WERI-Rb-1 (cell line): ENCODE measurements at regions not wholly inside any gene's neighbourhood (a gene's known extent, or its start where the extent isn't known, plus 50 kb on each side); places are given as distances from the start of the nearest gene placed in this dataset.
"Not testable (repeated sequence)": the region's sequence is repeated elsewhere in the genome, so short reads cannot be mapped to it uniquely, and the experiment has no call there.

Experiments used
- DNase-seq: peaks from one replicate; pipeline ENCODE4 v3.0.0-alpha.2; 2020
- H3K27ac ChIP-seq: fragments of 250-450 bp; sonication (Bioruptor Pico); 2 replicates; pipeline ENCODE4 v1.5.1; 2020; ENCODE audit warnings: mild to moderate bottlenecking, moderate library complexity
- H3K27me3 ChIP-seq: fragments of 250-450 bp; sonication (Bioruptor Pico); 2 replicates; pipeline ENCODE4 v1.5.1; 2021; ENCODE audit warnings: mild to moderate bottlenecking, low read depth, moderate library complexity; ENCODE audit not compliant: insufficient read depth, severe bottlenecking
- H3K36me3 ChIP-seq: fragments of 250-450 bp; sonication (Bioruptor Pico); 2 replicates; pipeline ENCODE4 v1.5.1; 2020; ENCODE audit warnings: mild to moderate bottlenecking, moderate library complexity
- H3K4me3 ChIP-seq: 2 replicates; pipeline ENCODE4 v1.5.1; 2011; ENCODE audit warnings: low read depth, mild to moderate bottlenecking, control low read depth, low read length
- H3K9me3 ChIP-seq: fragments of 250-450 bp; sonication (Bioruptor Pico); 2 replicates; pipeline ENCODE4 v1.5.1; 2021; ENCODE audit warnings: mild to moderate bottlenecking, moderate library complexity; ENCODE audit not compliant: severe bottlenecking
- TF ChIP-seq, protein P1 (sequence below): IDR thresholded peaks from 2 replicates; pipeline ENCODE4 v1.5.1; 2011; ENCODE audit warnings: low read depth, mild to moderate bottlenecking, control low read depth, inconsistent platforms, low read length

DNA sequence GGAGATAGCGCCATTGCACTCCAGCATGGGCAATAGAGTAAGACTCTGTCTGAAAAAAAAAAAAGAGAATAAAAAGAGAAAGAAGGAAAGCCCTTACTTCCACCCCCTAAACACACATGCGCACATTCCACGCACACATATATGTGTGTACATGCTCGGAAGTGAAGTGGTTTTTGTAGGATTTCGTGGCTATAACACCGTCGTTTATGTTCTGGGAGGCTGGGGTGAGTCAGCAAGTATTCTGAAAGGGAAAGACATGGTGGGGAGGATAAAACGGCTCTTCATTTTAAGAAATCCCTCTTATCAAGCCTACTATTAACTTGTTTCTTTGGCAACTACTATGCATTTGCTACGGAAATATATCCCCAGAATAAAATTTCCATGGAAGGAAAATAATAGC, 422.8 kb upstream of the TBL1XR1 start:
- no peaks in the 10 kb centered on the region for H3K27me3 ChIP-seq
- no peak for DNase-seq
- no peak overlapping the region for H3K4me3 ChIP-seq
- no peaks in the 10 kb centered on the region for H3K36me3 ChIP-seq
- H3K9me3 ChIP-seq: no peaks in the 10 kb centered on the region
- TF ChIP-seq, protein P1, sequence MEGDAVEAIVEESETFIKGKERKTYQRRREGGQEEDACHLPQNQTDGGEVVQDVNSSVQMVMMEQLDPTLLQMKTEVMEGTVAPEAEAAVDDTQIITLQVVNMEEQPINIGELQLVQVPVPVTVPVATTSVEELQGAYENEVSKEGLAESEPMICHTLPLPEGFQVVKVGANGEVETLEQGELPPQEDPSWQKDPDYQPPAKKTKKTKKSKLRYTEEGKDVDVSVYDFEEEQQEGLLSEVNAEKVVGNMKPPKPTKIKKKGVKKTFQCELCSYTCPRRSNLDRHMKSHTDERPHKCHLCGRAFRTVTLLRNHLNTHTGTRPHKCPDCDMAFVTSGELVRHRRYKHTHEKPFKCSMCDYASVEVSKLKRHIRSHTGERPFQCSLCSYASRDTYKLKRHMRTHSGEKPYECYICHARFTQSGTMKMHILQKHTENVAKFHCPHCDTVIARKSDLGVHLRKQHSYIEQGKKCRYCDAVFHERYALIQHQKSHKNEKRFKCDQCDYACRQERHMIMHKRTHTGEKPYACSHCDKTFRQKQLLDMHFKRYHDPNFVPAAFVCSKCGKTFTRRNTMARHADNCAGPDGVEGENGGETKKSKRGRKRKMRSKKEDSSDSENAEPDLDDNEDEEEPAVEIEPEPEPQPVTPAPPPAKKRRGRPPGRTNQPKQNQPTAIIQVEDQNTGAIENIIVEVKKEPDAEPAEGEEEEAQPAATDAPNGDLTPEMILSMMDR: no peak
- H3K27ac ChIP-seq: no peak overlapping the region

DNA sequence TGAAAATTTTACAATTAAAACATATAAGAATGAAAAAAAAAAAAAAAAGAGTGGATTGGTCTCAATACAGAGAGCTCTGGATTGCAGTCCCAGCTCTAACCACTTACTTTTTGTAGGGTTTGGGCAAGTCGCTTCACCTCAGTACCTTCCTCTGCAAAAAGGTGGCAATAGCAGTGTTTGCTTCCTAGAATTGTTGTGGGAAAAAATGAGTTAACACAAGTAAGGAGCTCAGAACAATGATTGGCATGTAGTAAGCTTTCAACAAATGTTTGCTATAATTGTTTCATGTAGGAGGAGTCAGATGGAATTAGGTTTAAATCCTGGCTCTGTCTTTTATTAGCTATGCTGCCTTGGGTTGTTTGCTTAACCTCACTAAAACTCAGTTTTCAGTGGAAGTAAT, 425.2 kb upstream of the TBL1XR1 start:
- H3K27me3 ChIP-seq: no peaks in the 10 kb centered on the region
- DNase-seq: no peak
- H3K4me3 ChIP-seq: no peak overlapping the region
- no peaks in the 10 kb centered on the region for H3K9me3 ChIP-seq
- no peaks in the 10 kb centered on the region for H3K36me3 ChIP-seq
- H3K27ac ChIP-seq: no peak overlapping the region
- TF ChIP-seq, protein P1: no peak

DNA sequence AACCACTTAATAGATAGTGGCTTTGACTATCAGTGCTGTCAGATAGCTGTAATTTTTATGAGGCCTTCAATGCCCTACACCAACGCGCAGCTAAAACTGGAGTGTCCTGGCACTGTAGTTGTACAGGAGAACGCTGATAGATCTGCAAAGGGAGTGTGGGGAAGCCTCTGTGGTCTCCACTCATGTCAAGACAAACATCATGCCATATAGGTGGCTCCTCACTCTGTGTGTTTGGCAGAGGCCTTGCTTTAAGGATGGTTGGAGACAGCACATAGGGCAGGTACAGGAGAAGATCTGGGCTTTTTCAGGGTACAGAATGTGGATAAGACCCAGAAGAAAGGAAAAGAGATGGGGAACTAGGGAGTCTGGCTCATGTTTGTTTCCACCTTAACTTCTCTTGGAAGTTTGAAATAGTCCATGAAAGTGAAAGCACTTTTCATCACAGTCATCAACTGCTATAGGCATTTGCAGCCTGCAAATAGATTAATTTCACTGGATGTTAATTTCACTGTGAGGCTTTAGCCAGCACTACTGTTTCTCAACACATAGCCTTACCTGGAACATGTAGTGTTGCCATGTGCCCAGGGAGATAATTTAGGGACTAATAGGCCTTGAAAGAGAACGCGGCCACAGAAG, 425.8 kb upstream of the TBL1XR1 start:
- no peaks in the 10 kb centered on the region for H3K36me3 ChIP-seq
- TF ChIP-seq, protein P1: no peak
- H3K9me3 ChIP-seq: no peaks in the 10 kb centered on the region
- no peak overlapping the region for H3K27ac ChIP-seq
- DNase-seq: no peak
- no peaks in the 10 kb centered on the region for H3K27me3 ChIP-seq
- H3K4me3 ChIP-seq: no peak overlapping the region

DNA sequence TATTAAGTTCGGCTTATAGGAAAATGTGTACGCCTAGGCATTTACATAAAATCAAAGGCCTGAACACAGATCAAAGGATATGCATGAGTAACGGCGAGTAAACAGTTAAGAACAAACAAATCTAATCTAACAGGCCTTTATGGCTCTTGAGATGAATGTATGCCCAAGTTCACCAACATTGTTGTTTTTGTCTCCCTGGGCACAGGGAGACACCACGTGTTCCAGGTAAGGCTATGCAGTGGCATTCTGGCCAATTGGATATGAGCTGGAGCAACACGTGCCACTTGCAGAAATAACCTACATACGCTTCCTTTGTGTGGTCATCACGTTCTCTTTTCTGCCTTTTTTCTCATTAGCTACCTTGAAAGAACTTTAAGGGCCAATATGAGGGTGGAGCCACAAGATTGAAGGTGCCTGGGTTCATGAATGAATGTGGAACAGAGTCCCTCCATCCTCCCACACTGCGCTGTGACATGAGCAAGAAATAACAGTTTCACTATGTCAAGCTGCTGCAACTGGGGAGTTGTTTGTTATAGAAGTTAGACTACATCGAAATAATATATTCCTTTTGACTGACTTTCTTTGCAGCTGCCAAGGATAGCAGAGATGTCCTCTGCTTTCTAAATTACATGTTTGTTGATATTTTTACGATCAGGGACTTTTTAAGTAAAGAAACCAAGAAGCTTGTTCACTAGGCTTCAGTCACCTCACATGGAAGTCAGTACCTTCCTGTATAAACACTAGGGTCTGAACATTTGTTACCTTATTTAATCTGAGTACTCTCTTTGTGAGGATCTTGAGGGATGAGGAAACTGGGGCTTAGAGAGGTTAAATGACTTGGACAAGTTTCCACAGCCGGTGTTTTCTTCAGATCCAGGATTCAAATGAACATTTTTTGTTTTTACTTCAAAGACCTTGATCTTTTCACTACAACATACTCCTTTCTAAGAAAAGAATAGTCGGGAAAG, 427.5 kb upstream of the TBL1XR1 start:
- H3K27ac ChIP-seq: no peak overlapping the region
- TF ChIP-seq, protein P1: no peak

DNA sequence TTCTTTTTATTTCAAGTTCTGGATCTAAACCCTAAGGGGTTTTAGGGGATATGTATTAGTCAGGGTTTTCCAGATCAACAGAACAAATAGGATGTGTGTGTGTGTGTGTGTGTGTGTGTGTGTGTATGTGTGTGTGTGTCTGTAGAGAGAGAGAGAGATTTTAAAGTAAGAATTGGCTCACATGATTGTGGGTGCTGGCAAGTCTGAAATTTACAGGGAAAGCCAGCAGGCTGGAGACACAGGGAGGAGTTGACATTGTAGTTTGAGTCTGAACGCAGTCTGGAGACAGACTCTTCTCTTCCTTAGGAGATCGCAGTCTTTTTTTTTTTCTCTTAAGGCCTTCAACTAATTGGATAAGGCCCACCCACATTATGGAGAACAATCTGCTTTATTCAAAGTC, 428.8 kb upstream of the TBL1XR1 start:
- Histone ChIP-seq H3K4me3 (no peak overlapping the region), H3K9me3 (no peaks in the 10 kb centered on the region), H3K27me3 (no peaks in the 10 kb centered on the region), H3K27ac (no peak overlapping the region), H3K36me3 (no peaks in the 10 kb centered on the region)
- TF ChIP-seq, protein P1: no peak
- no peak for DNase-seq

More for the DNA sequence above, 427.5 kb upstream of the TBL1XR1 start:
- H3K36me3 ChIP-seq: no peaks in the 10 kb centered on the region
- no peak overlapping the region for H3K4me3 ChIP-seq
- no peak for DNase-seq
- no peaks in the 10 kb centered on the region for H3K27me3 ChIP-seq
- no peaks in the 10 kb centered on the region for H3K9me3 ChIP-seq

DNA sequence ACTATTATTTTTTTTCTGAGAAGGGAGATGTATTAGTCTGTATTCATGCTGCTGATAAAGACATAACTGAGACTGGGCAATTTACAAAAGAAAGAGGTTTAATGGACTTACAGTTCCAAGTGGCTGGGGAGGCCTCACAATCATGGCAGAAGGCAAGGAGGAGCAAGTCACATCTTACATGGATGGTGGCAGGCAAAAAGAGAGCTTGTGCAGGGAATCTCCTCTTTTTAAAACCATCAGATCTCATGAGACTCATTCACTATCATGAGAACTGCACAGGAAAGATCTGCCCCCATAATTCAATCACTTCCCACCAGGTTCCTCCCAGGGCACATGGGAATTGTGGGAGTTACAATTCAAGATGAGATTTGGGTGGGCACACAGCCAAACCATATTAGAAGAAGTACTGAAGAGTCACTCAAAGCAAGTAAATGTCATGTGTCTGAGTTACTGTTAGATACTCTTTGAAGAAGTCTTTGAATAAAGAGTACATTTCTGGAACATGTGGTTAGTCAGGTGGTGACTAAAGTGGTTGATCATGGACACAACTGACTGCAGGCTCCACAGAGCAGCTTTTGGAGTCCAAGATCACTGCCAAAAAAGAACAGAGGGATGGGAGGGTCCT, 430.9 kb upstream of the TBL1XR1 start:
- not testable (repeated sequence) for H3K4me3 ChIP-seq, DNase-seq, H3K9me3 ChIP-seq, H3K27me3 ChIP-seq, H3K36me3 ChIP-seq, H3K27ac ChIP-seq
